ENCODE measurements at regions not wholly inside any gene's neighbourhood (a gene's known extent, or its start where the extent isn't known, plus 50 kb on each side); places are given as distances from the start of the nearest gene placed in this dataset.

GRCh38 chr18:56505971-56506370 lies 132.4 kb downstream of the TXNL1 start:
- H3K27me3 ChIP-seq, result no peaks in the 10 kb centered on the region
- no peak overlapping the region for H3K4me3 ChIP-seq
- no peaks in the 10 kb centered on the region for H3K9me3 ChIP-seq (replicated peaks in 1 of 3)
- DNase-seq, result no peak
- TF ChIP-seq CTCF (IDR thresholded peaks at IDR 0.05) (no peak), POLR2A (IDR thresholded peaks at IDR 0.05) (no peak)
- H3K4me1 ChIP-seq (replicated peaks in 1 of 2), result no peaks in the 10 kb centered on the region
- no peaks in the 10 kb centered on the region for H3K36me3 ChIP-seq (replicated peaks in 1 of 2)
- H3K27ac ChIP-seq, result no peak overlapping the region
- intact Hi-C loops (cut with DNase I), result no loop called here

GRCh38 chr18:56505293-56505692 lies 133.1 kb downstream of the TXNL1 start:
- no peaks in the 10 kb centered on the region for H3K4me1 ChIP-seq (replicated peaks in 1 of 2)
- no peak overlapping the region for H3K27ac ChIP-seq
- no peaks in the 10 kb centered on the region for H3K36me3 ChIP-seq (replicated peaks in 1 of 2)
- intact Hi-C loops (cut with DNase I), result no loop called here
- no peak overlapping the region for H3K4me3 ChIP-seq
- DNase-seq, result no peak
- TF ChIP-seq CTCF (IDR thresholded peaks at IDR 0.05) (no peak), POLR2A (IDR thresholded peaks at IDR 0.05) (no peak)
- no peaks in the 10 kb centered on the region for H3K9me3 ChIP-seq (replicated peaks in 1 of 3)
- no peaks in the 10 kb centered on the region for H3K27me3 ChIP-seq
- 86 to 96% (median 89%) methylated on average over 3 of the region's 3 CpGs for WGBS, 4 donors

GRCh38 chr18:56501896-56502295 lies 136.5 kb downstream of the TXNL1 start:
- DNase-seq, result no peak
- Histone ChIP-seq H3K27ac (no peak overlapping the region), H3K27me3 (no peaks in the 10 kb centered on the region), H3K4me3 (no peak overlapping the region), H3K36me3 (replicated peaks in 1 of 2) (no peaks in the 10 kb centered on the region), H3K9me3 (replicated peaks in 1 of 3) (no peaks in the 10 kb centered on the region), H3K4me1 (replicated peaks in 1 of 2) (no peaks in the 10 kb centered on the region)
- intact Hi-C loops (cut with DNase I), result no loop called here
- TF ChIP-seq CTCF (IDR thresholded peaks at IDR 0.05) (no peak), POLR2A (IDR thresholded peaks at IDR 0.05) (no peak)
- WGBS, 4 donors, result 44 to 56% (median 51%) methylated on average over 3 of the region's 3 CpGs

GRCh38 chr18:56495884-56496283 lies 142.5 kb downstream of the TXNL1 start:
- Histone ChIP-seq H3K4me1 (replicated peaks in 1 of 2) (no peaks in the 10 kb centered on the region), H3K27ac (no peak overlapping the region), H3K9me3 (replicated peaks in 1 of 3) (peaks cover 0 to 3% (median 0%) of the 10 kb centered on the region in 3 donors), H3K27me3 (no peaks in the 10 kb centered on the region), H3K36me3 (replicated peaks in 1 of 2) (no peaks in the 10 kb centered on the region), H3K4me3 (no peak overlapping the region)
- DNase-seq, result no peak
- intact Hi-C loops (cut with DNase I), result no loop called here
- WGBS, 4 donors, result 69 to 95% (median 81%) methylated on average over 3 of the region's 3 CpGs
- TF ChIP-seq POLR2A (IDR thresholded peaks at IDR 0.05) (no peak), CTCF (IDR thresholded peaks at IDR 0.05) (no peak)
